ENCODE measurements at regions not wholly inside any gene's neighbourhood (a gene's known extent, or its start where the extent isn't known, plus 50 kb on each side); places are given as distances from the start of the nearest gene placed in this dataset.
"Not testable (repeated sequence)": the region's sequence is repeated elsewhere in the genome, so short reads cannot be mapped to it uniquely, and the experiment has no call there.

DNA sequence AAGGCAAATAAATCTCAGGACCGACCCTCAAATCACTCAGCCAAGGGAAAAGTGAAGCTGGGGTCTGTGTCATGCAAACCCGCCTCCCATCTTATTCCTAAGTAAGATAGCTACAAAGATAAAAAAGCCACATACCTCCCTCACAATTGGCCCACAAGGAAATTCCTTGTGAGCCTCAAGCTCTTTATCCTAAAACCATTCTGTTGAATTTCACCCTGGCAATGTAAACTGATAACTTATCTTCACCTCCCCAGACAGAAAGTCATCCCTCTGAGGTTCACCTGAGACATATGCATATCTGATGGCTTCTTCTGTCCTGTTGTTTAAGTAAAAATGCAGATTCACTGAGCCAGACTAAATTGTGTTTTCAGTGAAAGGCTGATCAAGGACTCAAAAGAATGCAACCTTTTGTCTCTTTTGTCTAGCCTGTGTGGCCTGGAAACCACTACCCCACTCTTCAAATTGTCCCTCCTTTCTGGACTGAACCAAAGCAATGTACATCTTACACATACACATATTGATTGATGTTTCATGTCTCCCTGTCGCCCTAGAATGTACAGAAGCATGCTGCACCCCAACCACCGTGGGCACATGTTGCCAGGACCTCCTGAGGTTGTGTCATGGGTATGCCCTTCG lies 91.3 kb downstream of the MFAP3L start:
- FAIRE-seq (no peak), DNase-seq (ENCODE audit: low spot score) (no peak)

DNA sequence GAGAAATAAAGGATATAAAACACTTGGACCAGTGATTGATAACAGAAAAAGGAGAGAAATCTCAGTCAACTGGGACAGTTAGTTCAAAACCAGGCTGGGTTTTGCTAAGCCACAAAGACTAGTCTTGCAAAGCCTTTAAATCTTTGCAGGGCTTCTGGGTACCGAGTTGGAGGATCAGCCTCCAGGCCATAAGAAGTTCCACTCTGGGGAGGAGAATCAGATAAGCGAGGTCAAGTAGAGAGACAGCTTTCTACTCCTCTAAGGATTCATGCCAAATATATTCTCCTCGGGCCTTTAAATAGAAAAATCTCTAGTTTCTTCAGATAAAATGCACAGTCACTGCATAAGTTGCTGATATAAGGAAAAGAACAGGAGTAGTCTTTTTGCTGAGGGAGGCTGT lies 92.7 kb downstream of the MFAP3L start:
- no peak for FAIRE-seq

GRCh38 chr4:169931964-169932363 lies 94.2 kb downstream of the MFAP3L start:
- FAIRE-seq: no peak

More for the DNA sequence above, 92.7 kb downstream of the MFAP3L start:
- DNase-seq (ENCODE audit: low spot score): no peak

GRCh38 chr4:169930755-169931154 lies 95.4 kb downstream of the MFAP3L start:
- not testable (repeated sequence) for FAIRE-seq; DNase-seq (ENCODE audit: low spot score)

More at GRCh38 chr4:169931964-169932363, 94.2 kb downstream of the MFAP3L start:
- no peak for DNase-seq (ENCODE audit: low spot score)

DNA sequence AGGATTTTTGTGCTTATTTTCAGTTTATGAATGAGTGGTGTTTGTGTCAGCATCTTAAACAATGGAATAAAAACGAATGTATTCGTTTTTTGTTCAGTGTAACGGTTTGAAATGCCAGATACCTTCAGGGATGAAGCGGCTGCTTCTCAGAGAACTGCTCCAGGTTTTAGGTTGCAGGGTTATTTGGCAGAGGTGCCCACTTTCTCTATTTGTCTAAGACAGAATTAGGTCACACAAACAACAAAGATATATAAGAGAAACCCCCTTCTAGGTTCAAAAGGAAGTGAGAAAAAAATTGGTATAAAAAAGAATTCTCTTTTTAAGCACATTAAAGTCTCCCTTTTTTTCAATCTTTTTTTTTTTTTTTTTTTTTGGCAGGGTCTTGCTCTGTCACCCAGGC lies 98.9 kb downstream of the MFAP3L start:
- no peak for FAIRE-seq

DNA sequence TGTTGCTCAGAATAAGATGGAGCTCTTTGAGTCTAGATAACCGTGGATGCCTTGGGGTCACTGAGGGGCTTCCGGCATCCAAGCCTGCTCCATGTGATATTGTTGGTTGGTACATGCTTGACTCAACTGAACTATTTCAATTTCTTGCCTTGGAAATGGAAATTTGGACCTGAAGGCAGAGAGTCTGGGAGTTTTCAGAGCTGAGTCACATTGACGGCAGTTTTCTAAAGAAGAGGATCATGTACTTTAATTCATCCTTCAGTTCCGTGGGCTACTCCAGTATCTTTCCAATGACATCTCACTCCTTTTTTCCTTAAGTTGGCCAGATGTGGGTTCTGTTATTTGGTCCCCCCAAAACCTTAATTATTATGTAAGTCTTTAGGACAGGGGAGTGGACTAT lies 100.5 kb downstream of the MFAP3L start:
- FAIRE-seq (no peak), DNase-seq (ENCODE audit: low spot score) (no peak)

More for the DNA sequence above, 98.9 kb downstream of the MFAP3L start:
- DNase-seq (ENCODE audit: low spot score): no peak

DNA sequence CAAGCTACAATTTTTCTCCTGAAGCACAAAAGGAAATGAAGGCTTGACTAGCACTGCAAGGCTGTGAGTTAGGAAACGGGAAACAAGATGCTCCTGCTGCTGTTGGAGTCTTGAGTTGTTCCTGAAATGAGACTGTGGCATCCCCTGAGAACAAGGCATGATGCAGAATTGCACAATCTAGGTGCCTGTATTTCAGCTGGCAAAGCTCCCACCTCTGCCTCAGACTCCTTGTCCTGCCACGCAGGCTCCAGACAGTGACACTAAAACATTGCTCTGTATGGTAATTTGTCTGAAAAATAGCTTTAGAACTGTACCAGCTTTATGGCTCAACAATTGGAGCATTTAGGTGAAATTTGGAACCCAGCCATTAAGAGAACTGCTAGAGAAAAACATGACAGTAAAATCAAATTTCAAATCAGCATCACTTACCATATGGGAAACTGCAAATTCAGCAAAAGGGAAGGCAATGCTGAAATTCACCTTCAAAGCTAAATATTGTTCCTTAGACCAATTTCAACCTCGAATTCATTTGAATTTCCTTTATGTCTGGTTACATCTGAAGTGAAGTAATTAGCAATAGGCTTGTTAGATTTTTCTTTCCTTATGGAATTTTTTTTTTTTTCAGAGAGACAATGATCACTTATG lies 103.4 kb downstream of the MFAP3L start:
- DNase-seq (ENCODE audit: low spot score): peak; percentile 49

GRCh38 chr4:169921732-169922131 lies 104.5 kb downstream of the MFAP3L start:
- no peak for DNase-seq (ENCODE audit: low spot score)
- no peak for FAIRE-seq

More for the DNA sequence above, 103.4 kb downstream of the MFAP3L start:
- FAIRE-seq: no peak

DNA sequence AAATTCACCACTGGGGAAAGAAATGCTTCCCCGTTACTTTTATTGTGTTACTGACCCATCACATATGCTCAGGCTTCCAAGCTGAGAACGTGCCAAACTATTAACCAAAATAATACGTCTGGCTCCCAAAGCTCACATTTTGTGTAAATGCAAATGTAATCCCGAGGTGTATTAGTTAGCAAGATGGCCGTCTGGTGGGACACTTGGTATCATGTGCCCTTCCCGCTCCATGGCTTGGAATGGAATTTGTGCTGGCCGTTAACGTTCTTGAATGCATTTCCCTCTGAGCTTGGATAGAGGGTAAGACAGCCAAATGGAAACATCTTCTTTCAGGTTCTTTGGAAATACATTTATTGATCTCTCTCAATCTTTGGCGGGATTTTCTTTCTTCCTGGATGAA lies 105.0 kb downstream of the MFAP3L start:
- DNase-seq (ENCODE audit: low spot score): no peak

DNA sequence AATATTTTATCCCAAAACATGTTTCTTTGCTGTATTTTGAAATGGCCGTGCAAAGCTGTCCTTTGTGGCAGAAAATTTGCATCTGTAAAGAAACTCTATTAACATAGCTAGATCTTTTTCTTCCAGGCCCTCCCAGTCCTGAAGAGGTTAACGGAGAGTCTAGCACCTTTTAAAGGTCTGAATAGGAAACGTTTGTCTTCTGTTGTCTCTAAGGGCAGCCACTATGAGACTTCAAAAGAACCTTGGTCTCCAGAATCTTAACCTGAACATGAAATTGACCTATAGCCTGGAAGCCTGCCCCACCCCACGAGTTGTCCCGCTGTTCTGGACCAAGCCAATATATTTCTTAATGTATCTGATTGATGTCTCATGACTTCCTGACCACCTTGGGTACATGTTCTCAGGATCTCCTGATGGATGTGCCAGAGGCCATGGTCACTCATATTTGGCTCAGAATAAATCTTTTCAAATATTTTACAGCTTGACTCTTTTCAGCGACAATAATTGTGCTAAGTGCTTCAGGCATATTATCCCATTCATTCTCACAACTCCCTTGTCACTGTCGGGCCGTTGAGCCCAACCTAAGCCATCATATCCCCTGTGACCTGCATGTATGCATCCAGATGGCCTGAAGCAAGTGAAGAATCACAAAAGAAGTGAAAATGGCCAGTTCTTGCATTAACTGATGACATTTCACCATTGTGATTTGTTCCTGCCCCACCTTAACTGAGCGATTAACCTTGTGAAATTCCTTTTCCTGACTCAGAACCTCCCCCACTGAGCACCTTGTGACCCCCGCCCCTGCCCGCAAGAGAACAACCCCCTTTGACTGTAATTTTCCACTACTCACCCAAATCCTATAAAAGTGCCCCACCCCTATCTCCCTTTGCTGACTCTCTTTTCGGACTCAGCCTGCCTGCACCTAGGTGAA lies 106.7 kb downstream of the MFAP3L start:
- FAIRE-seq; DNase-seq (ENCODE audit: low spot score): not testable (repeated sequence)

More for the DNA sequence above, 105.0 kb downstream of the MFAP3L start:
- no peak for FAIRE-seq

DNA sequence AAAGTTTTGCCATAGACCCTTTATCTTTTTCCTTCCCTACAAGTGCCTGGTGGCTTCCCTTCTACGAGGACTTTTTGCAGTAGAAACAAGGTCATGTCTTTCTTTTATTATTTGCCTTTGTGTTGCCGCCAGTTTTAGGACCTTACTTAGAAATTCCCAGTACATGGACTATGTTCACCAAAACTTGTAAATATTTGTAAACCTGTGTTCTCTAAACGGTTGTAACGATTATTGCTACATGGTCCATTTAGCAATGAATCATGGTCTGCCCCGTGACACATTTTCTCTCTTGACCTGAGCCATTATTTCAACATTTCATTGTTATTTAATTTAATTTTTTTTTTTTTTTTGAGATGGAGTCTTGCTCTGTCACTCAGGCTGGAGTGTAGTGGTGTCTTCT lies 110.7 kb downstream of the MFAP3L start:
- DNase-seq (ENCODE audit: low spot score) (no peak), FAIRE-seq (no peak)

DNA sequence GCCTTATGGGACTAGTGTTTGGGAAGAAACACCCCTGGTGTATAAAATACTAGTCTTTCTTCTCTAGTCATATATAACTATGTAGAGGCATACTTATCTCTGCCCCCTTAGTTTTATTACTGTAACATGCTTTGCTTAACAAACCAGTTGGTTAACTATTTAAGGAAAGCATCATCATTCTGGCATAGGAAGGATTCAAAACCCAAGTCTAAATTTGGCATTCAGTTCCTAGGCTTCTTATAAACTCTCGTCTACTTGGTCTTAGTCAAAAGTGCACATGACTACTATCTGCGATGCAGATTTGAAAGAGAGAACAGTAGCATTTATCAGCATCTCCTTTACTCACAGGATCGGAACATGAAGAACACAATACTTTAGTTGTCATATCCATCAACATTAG lies 111.3 kb downstream of the MFAP3L start:
- FAIRE-seq (no peak), DNase-seq (ENCODE audit: low spot score) (no peak)

- FAIRE-seq (no peak), DNase-seq (ENCODE audit: low spot score) (no peak)
These were observed 113.2 kb downstream of the MFAP3L start for GRCh38 chr4:169912996-169913395.

- FAIRE-seq (no peak), DNase-seq (ENCODE audit: low spot score) (no peak)
These were observed 116.3 kb downstream of the MFAP3L start for GRCh38 chr4:169909897-169910296.

- DNase-seq (ENCODE audit: low spot score): no peak
- no peak for FAIRE-seq
These were observed 116.7 kb downstream of the MFAP3L start for GRCh38 chr4:169909479-169909878.

GRCh38 chr4:169907705-169908104 lies 118.5 kb downstream of the MFAP3L start:
- DNase-seq (ENCODE audit: low spot score) (no peak), FAIRE-seq (no peak)

GRCh38 chr4:169906821-169907220 lies 119.4 kb downstream of the MFAP3L start:
- FAIRE-seq: no peak
- no peak for DNase-seq (ENCODE audit: low spot score)

GRCh38 chr4:169906104-169906503 lies 120.1 kb downstream of the MFAP3L start:
- FAIRE-seq: no peak
- no peak for DNase-seq (ENCODE audit: low spot score)

- DNase-seq (ENCODE audit: low spot score) (no peak), FAIRE-seq (no peak)
These were observed 123.4 kb downstream of the MFAP3L start for GRCh38 chr4:169902658-169903345.

DNA sequence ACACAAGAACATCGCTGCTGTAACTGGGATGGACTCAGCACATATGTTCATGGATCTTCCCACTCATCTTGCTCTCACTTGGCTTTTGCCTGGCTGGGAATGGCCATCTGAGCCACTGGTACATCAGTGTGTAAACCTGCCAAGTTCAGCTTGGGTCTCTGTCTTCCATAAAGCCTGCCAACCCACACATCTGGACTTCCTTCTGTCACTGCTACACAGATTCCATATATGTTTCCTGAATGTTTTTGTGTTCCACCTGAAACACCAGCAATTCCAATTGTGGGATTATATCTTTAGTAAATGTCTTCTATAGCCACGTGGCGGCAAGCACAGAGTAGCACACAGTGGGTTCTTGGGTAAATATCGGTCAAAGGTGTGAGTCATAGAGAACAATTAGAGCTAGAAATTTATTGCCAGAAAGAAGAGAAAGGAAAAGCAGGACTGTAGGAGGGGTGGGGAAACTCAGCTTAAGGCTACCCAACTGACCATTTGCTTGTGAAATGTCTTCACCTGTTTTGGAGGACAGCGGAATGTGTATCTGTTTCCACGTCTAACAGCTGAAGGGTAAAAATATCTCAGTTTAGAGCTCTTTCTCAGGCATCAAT lies 125.9 kb downstream of the MFAP3L start:
- no peak for FAIRE-seq
- peak; percentile 58 for DNase-seq (ENCODE audit: low spot score)

DNA sequence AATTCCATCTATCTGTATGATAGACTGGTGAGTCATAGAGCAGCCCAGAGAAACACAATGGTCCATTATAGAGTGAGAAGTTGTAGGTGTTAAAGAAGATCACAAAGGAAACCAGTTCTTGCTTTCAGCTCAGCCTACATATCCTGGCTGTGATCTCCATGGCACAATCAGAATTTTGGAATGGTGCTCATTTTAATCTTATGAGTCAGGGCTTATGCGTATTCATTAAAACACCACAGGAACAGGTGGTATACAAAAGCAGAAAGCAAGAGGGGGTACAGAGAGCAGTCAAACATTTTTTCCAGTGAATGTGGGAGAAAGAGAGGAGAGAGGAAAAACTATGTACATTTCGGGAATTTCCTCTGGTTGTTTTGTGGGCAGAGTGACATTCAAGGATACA lies 126.9 kb downstream of the MFAP3L start:
- FAIRE-seq (peak; percentile 35), DNase-seq (ENCODE audit: low spot score) (peak; percentile 81)
